AG04449 (cell line): ENCODE measurements at regions not wholly inside any gene's neighbourhood (a gene's known extent, or its start where the extent isn't known, plus 50 kb on each side); places are given as distances from the start of the nearest gene placed in this dataset.

Experiments used
- CTCF ChIA-PET: fragments of 350-600 bp; formaldehyde crosslinking; extraction: SDS; loops from one replicate; lab custom pipeline; 2021; ENCODE audit warnings: antibody characterized with exemption; lab: Yijun Ruan, JAX
- POLR2A ChIA-PET: fragments of 400-600, 350-600 bp; formaldehyde crosslinking; extraction: SDS; loops from one replicate; lab custom pipeline; 2020; ENCODE audit warnings: antibody characterized with exemption, inconsistent platforms; lab: Yijun Ruan, JAX
- DNase-seq: peaks from one replicate; pipeline ENCODE4 v3.0.0-alpha.2; 2010; ENCODE audit warnings: low read depth, low spot score
- H3K4me3 ChIP-seq: 2 replicates; pipeline ENCODE4 v1.5.1; 2011; ENCODE audit warnings: low read depth, mild to moderate bottlenecking, control low read depth, low read length
- TF ChIP-seq, protein P1 (sequence below): IDR thresholded peaks from one replicate; pipeline ENCODE4 v1.5.1; 2011; ENCODE audit warnings: mild to moderate bottlenecking, moderate library complexity, low read length, control low read depth, inconsistent platforms; ENCODE audit not compliant: insufficient read depth; ENCODE audit errors: missing control alignments

DNA sequence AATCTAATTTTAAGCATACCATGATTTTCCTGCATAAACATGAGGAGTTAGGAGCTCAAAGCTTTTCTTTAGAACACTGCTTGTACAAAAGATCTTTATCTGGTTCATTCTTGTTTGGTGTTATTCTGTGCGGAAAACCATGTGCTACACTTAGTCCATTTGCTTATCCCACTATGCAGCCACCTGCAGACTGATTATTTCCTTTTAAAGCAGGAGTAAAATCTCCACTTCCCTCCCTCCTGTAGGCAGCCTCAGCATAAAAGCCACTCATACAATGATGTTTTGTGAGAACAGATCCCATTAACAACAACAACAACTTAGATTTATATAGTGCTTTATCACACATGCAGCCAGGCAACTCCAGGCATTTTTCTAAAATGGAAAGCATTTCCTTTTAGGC lies 355.3 kb upstream of the NEGR1 start:
- TF ChIP-seq, protein P1, sequence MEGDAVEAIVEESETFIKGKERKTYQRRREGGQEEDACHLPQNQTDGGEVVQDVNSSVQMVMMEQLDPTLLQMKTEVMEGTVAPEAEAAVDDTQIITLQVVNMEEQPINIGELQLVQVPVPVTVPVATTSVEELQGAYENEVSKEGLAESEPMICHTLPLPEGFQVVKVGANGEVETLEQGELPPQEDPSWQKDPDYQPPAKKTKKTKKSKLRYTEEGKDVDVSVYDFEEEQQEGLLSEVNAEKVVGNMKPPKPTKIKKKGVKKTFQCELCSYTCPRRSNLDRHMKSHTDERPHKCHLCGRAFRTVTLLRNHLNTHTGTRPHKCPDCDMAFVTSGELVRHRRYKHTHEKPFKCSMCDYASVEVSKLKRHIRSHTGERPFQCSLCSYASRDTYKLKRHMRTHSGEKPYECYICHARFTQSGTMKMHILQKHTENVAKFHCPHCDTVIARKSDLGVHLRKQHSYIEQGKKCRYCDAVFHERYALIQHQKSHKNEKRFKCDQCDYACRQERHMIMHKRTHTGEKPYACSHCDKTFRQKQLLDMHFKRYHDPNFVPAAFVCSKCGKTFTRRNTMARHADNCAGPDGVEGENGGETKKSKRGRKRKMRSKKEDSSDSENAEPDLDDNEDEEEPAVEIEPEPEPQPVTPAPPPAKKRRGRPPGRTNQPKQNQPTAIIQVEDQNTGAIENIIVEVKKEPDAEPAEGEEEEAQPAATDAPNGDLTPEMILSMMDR, result no peak
- CTCF ChIA-PET, result interaction anchor here (2.3 kb wide), 1 partner anchor 15 kb away, joined by 9 read pairs; no protein-coding TSS in a partner anchor
- no peak for DNase-seq
- POLR2A ChIA-PET, result no interaction called here
- H3K4me3 ChIP-seq, result no peak overlapping the region

DNA sequence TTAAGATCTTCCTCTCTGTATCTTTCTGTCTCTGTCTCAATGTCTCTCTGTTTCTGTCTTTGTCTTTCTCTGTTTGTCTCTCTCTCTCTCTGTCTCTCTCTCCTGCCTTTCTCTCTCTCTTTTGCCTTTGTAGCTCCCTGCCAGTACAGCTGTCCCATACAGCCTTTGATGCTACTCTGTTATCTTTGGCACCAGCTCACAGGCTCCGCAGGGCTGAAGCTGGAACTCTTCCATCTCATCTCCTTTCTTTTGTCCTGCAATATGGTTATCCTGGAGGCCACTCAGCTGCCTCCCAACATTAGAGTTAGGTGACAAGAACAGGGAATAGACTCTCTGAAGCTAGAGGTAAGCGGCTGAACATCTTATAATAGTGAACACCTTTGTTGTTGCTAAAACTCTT lies 354.3 kb upstream of the NEGR1 start:
- ChIA-PET CTCF (interaction anchor here (2.3 kb wide), 1 partner anchor 14 kb away, joined by 9 read pairs; no protein-coding TSS in a partner anchor), POLR2A (no interaction called here)
- TF ChIP-seq, protein P1, result no peak
- DNase-seq, result no peak
- no peak overlapping the region for H3K4me3 ChIP-seq

DNA sequence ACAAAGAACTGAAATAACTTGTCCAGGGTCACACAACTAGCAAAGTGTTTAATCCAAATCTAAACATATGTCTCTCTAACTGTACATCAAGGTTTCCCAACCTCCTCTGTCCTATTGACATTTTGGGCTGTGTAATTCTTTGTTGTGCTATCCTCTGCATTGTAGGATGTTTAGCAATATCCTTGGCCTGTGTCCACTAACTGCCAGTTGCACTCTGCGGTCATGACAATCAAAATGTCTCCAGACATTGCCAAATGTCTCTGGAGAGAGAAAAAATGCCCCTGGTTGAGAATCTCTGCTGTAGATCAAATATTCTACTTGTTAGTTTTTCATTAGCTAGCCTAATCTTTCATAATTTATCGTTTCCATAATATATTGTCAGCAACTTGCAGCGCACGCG lies 353.4 kb upstream of the NEGR1 start:
- POLR2A ChIA-PET, result no interaction called here
- no peak overlapping the region for H3K4me3 ChIP-seq
- no peak for DNase-seq
- TF ChIP-seq, protein P1, result no peak
- CTCF ChIA-PET, result interaction anchor here (1.0 to 2.2 kb wide), 2 partner anchors 11 to 12 kb away, joined by 3 to 9 read pairs; no protein-coding TSS in a partner anchor

DNA sequence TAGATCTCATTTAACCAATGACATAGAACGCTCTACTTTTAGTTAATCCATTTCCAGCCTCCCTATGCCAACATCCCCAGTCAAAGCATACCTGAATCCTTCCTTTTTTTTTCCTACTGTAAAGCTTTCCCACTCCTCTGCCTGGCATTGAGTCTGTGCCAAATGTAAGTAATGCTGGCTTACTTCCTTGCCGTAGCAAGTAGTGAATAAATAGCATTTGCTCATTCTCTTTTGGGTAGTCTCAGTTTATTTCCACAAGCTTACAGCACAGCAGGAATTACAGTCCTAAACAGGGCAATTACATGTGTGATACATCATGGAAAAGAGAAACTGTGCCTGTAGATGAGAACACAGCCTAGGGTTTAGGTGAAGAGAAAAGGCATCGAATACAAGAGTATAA lies 352.6 kb upstream of the NEGR1 start:
- ChIA-PET CTCF (interaction anchor here (0.9 to 2.2 kb wide), 3 partner anchors 10 to 13 kb away, joined by 3 to 9 read pairs (median 3); no protein-coding TSS in a partner anchor), POLR2A (no interaction called here)
- TF ChIP-seq, protein P1, result no peak
- H3K4me3 ChIP-seq, result no peak overlapping the region
- no peak for DNase-seq

DNA sequence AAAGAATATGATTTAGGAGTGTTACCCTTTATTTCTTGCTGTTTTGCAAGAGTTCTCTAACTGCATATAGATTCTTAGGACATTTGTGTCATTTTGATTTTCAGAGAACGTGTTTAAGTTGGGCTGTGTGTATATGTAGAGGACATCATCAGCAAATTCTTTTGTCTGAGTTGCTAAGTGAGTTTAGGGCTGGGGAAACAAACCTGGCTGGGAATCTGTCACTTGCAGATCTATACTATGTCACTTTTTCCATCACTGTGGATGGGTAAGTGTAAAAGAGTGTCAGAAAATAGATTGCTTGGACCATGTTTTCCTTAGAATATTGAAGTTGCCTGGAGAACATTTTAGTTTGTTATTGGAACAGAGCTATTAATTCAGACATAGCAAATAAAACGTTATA lies 349.1 kb upstream of the NEGR1 start:
- no peak overlapping the region for H3K4me3 ChIP-seq
- TF ChIP-seq, protein P1, result no peak
- DNase-seq, result no peak
- CTCF ChIA-PET, result no interaction called here
- POLR2A ChIA-PET, result no interaction called here

DNA sequence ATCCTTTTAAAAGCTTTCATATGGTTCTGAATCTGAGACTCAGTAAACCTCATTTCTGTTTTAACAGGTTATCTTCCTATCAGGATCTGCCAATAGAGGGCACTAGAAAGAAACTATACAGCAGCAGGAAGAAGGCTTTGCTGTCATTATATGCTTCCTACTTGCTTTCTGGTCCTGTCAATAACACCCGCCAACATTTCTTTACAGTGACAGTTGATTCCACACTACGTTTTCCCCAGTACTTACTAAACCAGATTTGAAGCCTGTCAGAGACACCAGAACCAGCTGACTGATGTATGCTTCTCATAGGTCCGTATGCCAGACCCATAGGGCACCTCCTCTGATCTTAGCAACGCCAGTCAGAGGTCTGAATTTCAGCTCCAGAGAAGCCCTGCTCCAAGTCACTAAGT lies 341.0 kb upstream of the NEGR1 start:
- DNase-seq, result peak; percentile 0
- ChIA-PET CTCF (interaction anchor here (0.6 to 2.4 kb wide), 22 partner anchors 8 to 439 kb away, joined by 3 to 9 read pairs (median 4); no protein-coding TSS in a partner anchor), POLR2A (no interaction called here)
- peak overlapping the region; percentile 21 for H3K4me3 ChIP-seq
- TF ChIP-seq, protein P1, result peak; percentile 58
